ENCODE measurements at regions not wholly inside any gene's neighbourhood (a gene's known extent, or its start where the extent isn't known, plus 50 kb on each side); places are given as distances from the start of the nearest gene placed in this dataset.

DNA sequence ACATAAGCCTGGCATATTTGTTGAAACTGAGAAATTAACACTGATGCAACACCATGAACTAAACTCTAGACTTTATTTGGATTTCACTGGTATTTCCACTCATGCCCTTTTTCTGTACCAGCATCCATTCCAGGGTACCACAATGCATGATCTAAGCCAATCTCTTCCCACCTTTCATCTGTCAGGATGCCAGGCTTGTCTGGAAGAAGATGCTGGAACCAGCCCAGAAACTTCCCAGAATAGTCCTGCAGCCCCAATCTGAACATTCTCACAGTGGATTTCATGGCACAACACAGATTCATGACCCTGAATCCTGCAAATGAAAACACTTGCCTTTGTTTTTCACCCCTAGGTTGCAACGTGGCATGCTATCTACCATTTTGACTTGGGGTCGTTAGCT is 189.3 kb upstream of the LHX5 start:
- intact Hi-C loops (cut with DNase I), result no loop called here
- Histone ChIP-seq H3K4me3 (no peak overlapping the region), H3K36me3 (no peaks in the 10 kb centered on the region), H3K27me3 (peaks cover 0 to 7% (median 7%) of the 10 kb centered on the region in 3 donors), H3K4me1 (no peaks in the 10 kb centered on the region), H3K9me3 (peaks cover 0 to 2% (median 0%) of the 10 kb centered on the region in 4 donors), H3K27ac (no peak overlapping the region)
- WGBS, 2 donors, result 27 to 53% methylated on average over 2 of the region's 2 CpGs
- TF ChIP-seq, protein P1, sequence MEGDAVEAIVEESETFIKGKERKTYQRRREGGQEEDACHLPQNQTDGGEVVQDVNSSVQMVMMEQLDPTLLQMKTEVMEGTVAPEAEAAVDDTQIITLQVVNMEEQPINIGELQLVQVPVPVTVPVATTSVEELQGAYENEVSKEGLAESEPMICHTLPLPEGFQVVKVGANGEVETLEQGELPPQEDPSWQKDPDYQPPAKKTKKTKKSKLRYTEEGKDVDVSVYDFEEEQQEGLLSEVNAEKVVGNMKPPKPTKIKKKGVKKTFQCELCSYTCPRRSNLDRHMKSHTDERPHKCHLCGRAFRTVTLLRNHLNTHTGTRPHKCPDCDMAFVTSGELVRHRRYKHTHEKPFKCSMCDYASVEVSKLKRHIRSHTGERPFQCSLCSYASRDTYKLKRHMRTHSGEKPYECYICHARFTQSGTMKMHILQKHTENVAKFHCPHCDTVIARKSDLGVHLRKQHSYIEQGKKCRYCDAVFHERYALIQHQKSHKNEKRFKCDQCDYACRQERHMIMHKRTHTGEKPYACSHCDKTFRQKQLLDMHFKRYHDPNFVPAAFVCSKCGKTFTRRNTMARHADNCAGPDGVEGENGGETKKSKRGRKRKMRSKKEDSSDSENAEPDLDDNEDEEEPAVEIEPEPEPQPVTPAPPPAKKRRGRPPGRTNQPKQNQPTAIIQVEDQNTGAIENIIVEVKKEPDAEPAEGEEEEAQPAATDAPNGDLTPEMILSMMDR (IDR thresholded peaks at IDR 0.05), result no peak
- no peak for TF ChIP-seq POLR2AphosphoS5 (IDR thresholded peaks at IDR 0.05)
- TF ChIP-seq POLR2A (IDR thresholded peaks at IDR 0.05), result no peak
- TF ChIP-seq EP300 (IDR thresholded peaks at IDR 0.05), result no peak
- no peak for DNase-seq

GRCh38 chr12:113659416-113659815 is 187.7 kb upstream of the LHX5 start:
- no peak overlapping the region for H3K27ac ChIP-seq
- H3K27me3 ChIP-seq, result peaks cover 0 to 10% (median 4%) of the 10 kb centered on the region in 3 donors
- TF ChIP-seq, protein P1 (IDR thresholded peaks at IDR 0.05), result no peak
- no peak for TF ChIP-seq POLR2A (IDR thresholded peaks at IDR 0.05)
- no peak for TF ChIP-seq POLR2AphosphoS5 (IDR thresholded peaks at IDR 0.05)
- TF ChIP-seq EP300 (IDR thresholded peaks at IDR 0.05), result no peak
- DNase-seq, result no peak
- WGBS, 2 donors, result 68 to 69% methylated on average over 5 of the region's 5 CpGs
- peaks cover 0 to 7% (median 2%) of the 10 kb centered on the region in 4 donors for H3K9me3 ChIP-seq
- H3K4me1 ChIP-seq, result no peaks in the 10 kb centered on the region
- no peak overlapping the region for H3K4me3 ChIP-seq
- no peaks in the 10 kb centered on the region for H3K36me3 ChIP-seq
- intact Hi-C loops (cut with DNase I), result no loop called here

GRCh38 chr12:113659015-113659414 is 187.3 kb upstream of the LHX5 start:
- no peak for DNase-seq
- no peaks in the 10 kb centered on the region for H3K4me1 ChIP-seq
- intact Hi-C loops (cut with DNase I), result no loop called here
- H3K27me3 ChIP-seq, result peaks cover 0 to 10% (median 0%) of the 10 kb centered on the region in 3 donors
- WGBS, 2 donors, result 70 to 74% methylated on average over 6 of the region's 6 CpGs
- no peak overlapping the region for H3K4me3 ChIP-seq
- H3K27ac ChIP-seq, result no peak overlapping the region
- TF ChIP-seq POLR2A (IDR thresholded peaks at IDR 0.05) (no peak), POLR2AphosphoS5 (IDR thresholded peaks at IDR 0.05) (no peak)
- TF ChIP-seq, protein P1 (IDR thresholded peaks at IDR 0.05), result no peak
- no peaks in the 10 kb centered on the region for H3K36me3 ChIP-seq
- H3K9me3 ChIP-seq, result peaks cover 0 to 7% (median 2%) of the 10 kb centered on the region in 4 donors

DNA sequence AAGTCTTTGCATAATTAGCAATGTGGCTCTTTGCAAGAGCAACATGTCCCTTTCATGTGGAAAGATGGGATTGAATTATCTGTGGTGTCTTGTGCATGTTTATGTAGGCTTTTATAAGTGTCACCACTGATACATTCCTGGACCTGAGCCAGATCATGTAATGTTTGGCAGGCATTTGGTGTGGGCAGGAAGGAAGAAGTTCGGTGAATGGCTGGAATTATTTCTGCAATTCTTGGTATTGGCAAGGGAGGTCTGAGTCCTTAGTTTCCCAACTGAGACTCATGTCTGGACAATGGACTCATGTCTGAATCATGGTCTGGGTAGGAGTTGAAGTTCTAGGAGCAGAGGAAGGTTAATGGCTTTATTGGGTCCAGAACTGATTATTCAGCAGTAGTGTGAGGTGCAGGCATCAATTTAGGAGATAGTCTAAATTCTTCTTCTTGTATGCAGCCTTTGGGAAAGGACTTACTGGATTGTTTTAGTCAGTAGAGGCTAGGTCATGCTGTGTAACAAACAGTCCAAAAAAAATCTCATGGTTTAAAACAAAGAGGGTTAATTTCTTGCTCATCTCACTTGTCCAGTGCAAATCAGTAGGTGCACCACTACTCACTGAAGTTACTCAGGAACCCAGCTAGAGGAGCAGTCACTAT is 186.5 kb upstream of the LHX5 start:
- DNase-seq, result no peak
- peaks cover 0 to 6% (median 0%) of the 10 kb centered on the region in 3 donors for H3K27me3 ChIP-seq
- 36 to 60% methylated on average over 1 of the region's 1 CpG for WGBS, 2 donors
- TF ChIP-seq POLR2A (IDR thresholded peaks at IDR 0.05), result no peak
- TF ChIP-seq EP300 (IDR thresholded peaks at IDR 0.05), result no peak
- TF ChIP-seq, protein P1 (IDR thresholded peaks at IDR 0.05), result no peak
- TF ChIP-seq POLR2AphosphoS5 (IDR thresholded peaks at IDR 0.05), result no peak
- intact Hi-C loops (cut with DNase I), result no loop called here
- peaks cover 0 to 7% (median 2%) of the 10 kb centered on the region in 4 donors for H3K9me3 ChIP-seq
- H3K27ac ChIP-seq, result no peak overlapping the region
- H3K4me1 ChIP-seq, result no peaks in the 10 kb centered on the region
- no peaks in the 10 kb centered on the region for H3K36me3 ChIP-seq
- H3K4me3 ChIP-seq, result no peak overlapping the region

DNA sequence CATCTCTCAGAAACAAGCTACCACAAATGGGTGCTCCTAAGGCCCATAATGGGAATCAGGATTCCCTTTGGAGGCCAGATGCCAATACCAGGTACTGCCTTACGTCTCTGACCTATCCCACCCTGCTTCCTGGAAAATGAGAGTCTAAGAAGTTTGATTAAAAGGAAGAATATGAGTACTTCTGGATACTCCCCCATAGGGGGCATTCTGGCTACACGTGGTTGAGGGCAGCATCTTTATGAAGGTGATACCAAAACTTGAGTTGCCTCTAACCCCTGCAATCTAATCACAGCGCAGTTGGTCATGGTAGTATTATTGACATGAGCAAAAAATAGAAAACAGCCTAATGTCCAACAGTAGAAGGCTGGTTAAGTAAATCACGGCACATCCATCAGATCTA is 184.2 kb upstream of the LHX5 start:
- no peak overlapping the region for H3K27ac ChIP-seq
- H3K36me3 ChIP-seq, result no peaks in the 10 kb centered on the region
- no peak overlapping the region for H3K4me3 ChIP-seq
- DNase-seq, result no peak
- peaks cover 0 to 6% (median 0%) of the 10 kb centered on the region in 3 donors for H3K27me3 ChIP-seq
- H3K4me1 ChIP-seq, result no peaks in the 10 kb centered on the region
- 58 to 75% methylated on average over 4 of the region's 4 CpGs for WGBS, 2 donors
- intact Hi-C loops (cut with DNase I), result no loop called here
- TF ChIP-seq, protein P1 (IDR thresholded peaks at IDR 0.05), result no peak
- TF ChIP-seq EP300 (IDR thresholded peaks at IDR 0.05) (no peak), POLR2AphosphoS5 (IDR thresholded peaks at IDR 0.05) (no peak), POLR2A (IDR thresholded peaks at IDR 0.05) (no peak)
- H3K9me3 ChIP-seq, result peaks cover 0 to 7% (median 2%) of the 10 kb centered on the region in 4 donors

Measured in sigmoid colon (tissue), 6 donors.